Fibroblast of villous mesenchyme (primary cell): ENCODE measurements at regions not wholly inside any gene's neighbourhood (a gene's known extent, or its start where the extent isn't known, plus 50 kb on each side); places are given as distances from the start of the nearest gene placed in this dataset.

Experiments
- DNase-seq: peaks from one replicate; pipeline ENCODE4 v3.0.0-alpha.2; 2010; ENCODE audit warnings: low read depth
- H3K4me3 ChIP-seq: 2 replicates; pipeline ENCODE4 v1.5.1; 2011; ENCODE audit warnings: low read depth, mild to moderate bottlenecking, low read length
- TF ChIP-seq, protein P1 (sequence below): IDR thresholded peaks from 2 replicates; pipeline ENCODE4 v1.5.1; 2012; ENCODE audit warnings: low read depth, mild to moderate bottlenecking, low read length; ENCODE audit not compliant: insufficient read depth

GRCh38 chr6:164122109-164122508, 707.6 kb downstream of the QKI start:
- no peak for DNase-seq
- H3K4me3 ChIP-seq: no peak overlapping the region
- TF ChIP-seq, protein P1, sequence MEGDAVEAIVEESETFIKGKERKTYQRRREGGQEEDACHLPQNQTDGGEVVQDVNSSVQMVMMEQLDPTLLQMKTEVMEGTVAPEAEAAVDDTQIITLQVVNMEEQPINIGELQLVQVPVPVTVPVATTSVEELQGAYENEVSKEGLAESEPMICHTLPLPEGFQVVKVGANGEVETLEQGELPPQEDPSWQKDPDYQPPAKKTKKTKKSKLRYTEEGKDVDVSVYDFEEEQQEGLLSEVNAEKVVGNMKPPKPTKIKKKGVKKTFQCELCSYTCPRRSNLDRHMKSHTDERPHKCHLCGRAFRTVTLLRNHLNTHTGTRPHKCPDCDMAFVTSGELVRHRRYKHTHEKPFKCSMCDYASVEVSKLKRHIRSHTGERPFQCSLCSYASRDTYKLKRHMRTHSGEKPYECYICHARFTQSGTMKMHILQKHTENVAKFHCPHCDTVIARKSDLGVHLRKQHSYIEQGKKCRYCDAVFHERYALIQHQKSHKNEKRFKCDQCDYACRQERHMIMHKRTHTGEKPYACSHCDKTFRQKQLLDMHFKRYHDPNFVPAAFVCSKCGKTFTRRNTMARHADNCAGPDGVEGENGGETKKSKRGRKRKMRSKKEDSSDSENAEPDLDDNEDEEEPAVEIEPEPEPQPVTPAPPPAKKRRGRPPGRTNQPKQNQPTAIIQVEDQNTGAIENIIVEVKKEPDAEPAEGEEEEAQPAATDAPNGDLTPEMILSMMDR: no peak

- DNase-seq: no peak
- H3K4me3 ChIP-seq: no peak overlapping the region
- TF ChIP-seq, protein P1: no peak
Measured at GRCh38 chr6:164121527-164121926, 707.0 kb downstream of the QKI start.

- H3K4me3 ChIP-seq: no peak overlapping the region
- TF ChIP-seq, protein P1: no peak
- DNase-seq: no peak
Measured at GRCh38 chr6:164114651-164115050, 700.1 kb downstream of the QKI start.

DNA sequence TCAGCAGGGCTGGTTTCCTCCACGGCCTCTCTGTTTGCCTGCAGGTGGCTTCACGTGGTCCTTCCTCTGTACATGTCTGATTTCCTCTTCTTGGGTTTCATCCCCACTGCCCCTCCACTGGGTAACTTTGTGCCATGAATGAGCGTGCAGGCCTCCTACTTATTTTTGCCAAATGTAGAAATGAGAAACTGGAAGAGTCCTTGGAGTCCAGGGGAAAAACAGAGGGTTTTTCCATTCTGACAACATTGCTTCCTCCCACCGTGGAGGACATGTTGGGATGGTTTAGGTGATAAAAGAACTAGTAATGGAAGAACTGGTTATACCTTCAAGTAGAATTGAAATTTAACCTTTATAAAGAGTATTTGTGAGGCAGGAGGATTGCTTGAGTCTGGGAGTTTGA, 699.5 kb downstream of the QKI start:
- TF ChIP-seq, protein P1: no peak
- H3K4me3 ChIP-seq: no peak overlapping the region
- DNase-seq: no peak

GRCh38 chr6:164113637-164114036, 699.1 kb downstream of the QKI start:
- DNase-seq: no peak
- H3K4me3 ChIP-seq: no peak overlapping the region
- TF ChIP-seq, protein P1: no peak

DNA sequence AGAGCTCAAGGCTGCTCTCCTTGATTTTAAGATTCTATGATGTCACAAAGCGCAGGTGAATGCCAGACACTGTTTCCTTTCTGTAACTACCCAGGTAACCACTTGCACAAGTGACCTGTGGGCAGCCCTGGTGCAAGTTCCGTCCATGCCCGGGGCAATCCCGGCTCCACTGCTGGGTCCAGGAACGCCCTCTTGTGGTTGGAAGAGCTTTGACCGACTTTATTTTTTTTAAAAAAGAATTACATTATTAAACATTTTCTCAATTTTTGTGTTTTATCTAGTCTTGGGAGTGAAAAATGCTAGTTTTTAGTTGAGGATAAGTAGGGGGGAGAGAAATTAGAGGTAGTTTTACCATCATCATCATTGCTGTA, 695.2 kb downstream of the QKI start:
- TF ChIP-seq, protein P1: no peak
- DNase-seq: no peak
- no peak overlapping the region for H3K4me3 ChIP-seq
